Activated CD8-positive, alpha-beta T cell treated with anti-CD3 and anti-CD28 coated beads for 36 hours (primary cell): ENCODE measurements at regions not wholly inside any gene's neighbourhood (a gene's known extent, or its start where the extent isn't known, plus 50 kb on each side); places are given as distances from the start of the nearest gene placed in this dataset.

ENCODE experiments used
- ATAC-seq: fragments of 200-7000 bp; cut with Tn5 transposase; one replicate; pipeline ENCODE4 v1.10.0; 2021; ENCODE audit warnings: mild to moderate bottlenecking, moderate library complexity
- CTCF ChIA-PET: fragments of 350-600 bp; sonication (Branson Sonifier 250); formaldehyde crosslinking; loops from one replicate; lab custom pipeline; 2021; ENCODE audit warnings: antibody characterized with exemption; lab: Charles Lee
- POLR2A ChIA-PET: fragments of 350-600 bp; sonication (Branson Sonifier 250); formaldehyde crosslinking; loops from one replicate; lab custom pipeline; 2021; ENCODE audit warnings: antibody characterized with exemption; lab: Charles Lee
- DNase-seq: peaks from one replicate; pipeline ENCODE4 v3.0.0-alpha.2; 2020
- H3K27ac Mint-ChIP-seq: one replicate; pipeline ENCODE4 v1.8.0; 2021; ENCODE audit warnings: mild to moderate bottlenecking, mixed read lengths
- H3K27me3 Mint-ChIP-seq: one replicate; pipeline ENCODE4 v1.8.0; 2021; ENCODE audit warnings: mixed read lengths
- H3K36me3 Mint-ChIP-seq: one replicate; pipeline ENCODE4 v1.8.0; 2021; ENCODE audit warnings: low read depth, mixed read lengths
- H3K4me1 Mint-ChIP-seq: one replicate; pipeline ENCODE4 v1.8.0; 2021; ENCODE audit warnings: low read depth, mixed read lengths
- H3K4me3 Mint-ChIP-seq: one replicate; pipeline ENCODE4 v1.8.0; 2021; ENCODE audit warnings: mild to moderate bottlenecking, moderate library complexity, mixed read lengths
- H3K9me3 Mint-ChIP-seq: one replicate; pipeline ENCODE4 v1.8.0; 2021; ENCODE audit warnings: mixed read lengths
- intact Hi-C: fragments of 100-400 bp; cut with micrococcal nuclease; formaldehyde crosslinking; loops from one replicate; pipeline ENCODE4 v1.10.0; 2022
- TF ChIP-seq, protein P1 (sequence below): fragments of 200-600 bp; IDR thresholded peaks from one replicate; pipeline ENCODE4 v1.8.0; 2022; ENCODE audit warnings: antibody characterized with exemption, mild to moderate bottlenecking

DNA sequence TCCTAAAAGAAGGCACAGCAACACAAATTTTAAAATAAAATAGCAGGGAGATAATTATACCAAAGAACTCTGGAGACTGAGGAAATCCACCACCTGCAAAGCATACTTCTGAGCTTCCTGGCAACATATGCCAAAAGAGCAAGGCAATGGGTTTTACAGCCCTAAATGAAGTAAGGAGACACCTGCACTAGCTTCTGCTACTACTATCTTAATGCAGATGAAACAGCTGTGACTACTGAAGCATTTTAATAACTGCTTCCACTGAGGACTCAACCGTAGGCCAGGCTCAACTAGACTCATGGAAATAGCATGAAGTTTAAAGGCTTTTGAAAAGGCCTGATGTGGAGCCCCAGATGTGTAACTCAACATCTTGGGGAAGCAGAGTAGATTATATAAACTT, 820.1 kb upstream of the AMELY start:
- Mint-ChIP-seq H3K4me1 (peaks cover 4% of the 10 kb centered on the region), H3K9me3 (no peaks in the 10 kb centered on the region), H3K27ac (no peak overlapping the region), H3K4me3 (no peak overlapping the region), H3K36me3 (no peaks in the 10 kb centered on the region), H3K27me3 (no peaks in the 10 kb centered on the region)
- ChIA-PET POLR2A (no interaction called here), CTCF (no interaction called here)
- TF ChIP-seq, protein P1, sequence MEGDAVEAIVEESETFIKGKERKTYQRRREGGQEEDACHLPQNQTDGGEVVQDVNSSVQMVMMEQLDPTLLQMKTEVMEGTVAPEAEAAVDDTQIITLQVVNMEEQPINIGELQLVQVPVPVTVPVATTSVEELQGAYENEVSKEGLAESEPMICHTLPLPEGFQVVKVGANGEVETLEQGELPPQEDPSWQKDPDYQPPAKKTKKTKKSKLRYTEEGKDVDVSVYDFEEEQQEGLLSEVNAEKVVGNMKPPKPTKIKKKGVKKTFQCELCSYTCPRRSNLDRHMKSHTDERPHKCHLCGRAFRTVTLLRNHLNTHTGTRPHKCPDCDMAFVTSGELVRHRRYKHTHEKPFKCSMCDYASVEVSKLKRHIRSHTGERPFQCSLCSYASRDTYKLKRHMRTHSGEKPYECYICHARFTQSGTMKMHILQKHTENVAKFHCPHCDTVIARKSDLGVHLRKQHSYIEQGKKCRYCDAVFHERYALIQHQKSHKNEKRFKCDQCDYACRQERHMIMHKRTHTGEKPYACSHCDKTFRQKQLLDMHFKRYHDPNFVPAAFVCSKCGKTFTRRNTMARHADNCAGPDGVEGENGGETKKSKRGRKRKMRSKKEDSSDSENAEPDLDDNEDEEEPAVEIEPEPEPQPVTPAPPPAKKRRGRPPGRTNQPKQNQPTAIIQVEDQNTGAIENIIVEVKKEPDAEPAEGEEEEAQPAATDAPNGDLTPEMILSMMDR = no peak
- intact Hi-C loops = no loop called here
- ATAC-seq (no peak), DNase-seq (no peak)

DNA sequence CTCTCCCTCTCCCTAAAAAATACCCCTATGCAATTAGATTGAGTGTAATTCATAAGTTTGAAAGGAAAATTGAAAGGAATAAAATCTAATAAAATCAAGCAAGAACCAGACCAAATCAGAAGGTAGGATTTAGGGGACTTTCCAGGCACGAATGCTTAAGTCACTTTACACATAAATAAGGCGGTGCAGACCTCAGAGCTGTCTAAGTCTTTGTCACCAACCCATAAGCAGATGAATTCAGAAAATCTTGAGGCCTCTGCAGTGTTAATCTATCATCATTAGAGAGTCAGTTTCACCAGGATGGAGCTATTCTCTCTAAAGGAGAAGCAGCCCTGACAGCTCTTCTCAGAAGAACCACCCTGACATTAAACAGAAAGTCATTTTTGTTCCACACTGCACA, 819.1 kb upstream of the AMELY start:
- H3K9me3 Mint-ChIP-seq = no peaks in the 10 kb centered on the region
- POLR2A ChIA-PET = no interaction called here
- intact Hi-C loops = no loop called here
- no peak overlapping the region for H3K27ac Mint-ChIP-seq
- no peaks in the 10 kb centered on the region for H3K36me3 Mint-ChIP-seq
- TF ChIP-seq, protein P1 = no peak
- no peaks in the 10 kb centered on the region for H3K27me3 Mint-ChIP-seq
- peak; percentile 60 for ATAC-seq
- DNase-seq = peak; percentile 2
- peaks cover 4% of the 10 kb centered on the region for H3K4me1 Mint-ChIP-seq
- no peak overlapping the region for H3K4me3 Mint-ChIP-seq
- CTCF ChIA-PET = no interaction called here

DNA sequence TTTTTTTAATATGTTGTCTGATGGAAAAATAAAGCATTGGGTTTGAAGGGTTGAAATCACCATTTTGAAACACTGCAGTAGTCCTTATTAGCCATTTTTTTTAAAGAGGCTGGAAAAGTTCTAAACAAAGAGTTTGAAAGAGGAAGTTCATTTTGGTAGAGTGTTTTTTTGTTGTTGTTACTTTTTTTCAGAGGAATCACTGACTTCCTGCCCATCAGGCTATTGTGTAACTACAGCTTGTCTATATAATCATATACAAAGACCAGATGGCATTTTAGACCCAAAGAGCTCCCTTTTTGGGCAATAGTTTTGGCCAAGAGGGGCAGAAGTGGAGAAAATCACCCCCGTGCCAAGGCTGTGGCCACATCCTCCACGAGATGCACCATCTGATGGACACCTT, 818.5 kb upstream of the AMELY start:
- Mint-ChIP-seq H3K36me3 (no peaks in the 10 kb centered on the region), H3K4me1 (peaks cover 4% of the 10 kb centered on the region), H3K4me3 (no peak overlapping the region), H3K9me3 (no peaks in the 10 kb centered on the region), H3K27me3 (no peaks in the 10 kb centered on the region), H3K27ac (no peak overlapping the region)
- POLR2A ChIA-PET = no interaction called here
- ATAC-seq (no peak), DNase-seq (no peak)
- TF ChIP-seq, protein P1 = no peak
- intact Hi-C loops = no loop called here
- CTCF ChIA-PET = no interaction called here

DNA sequence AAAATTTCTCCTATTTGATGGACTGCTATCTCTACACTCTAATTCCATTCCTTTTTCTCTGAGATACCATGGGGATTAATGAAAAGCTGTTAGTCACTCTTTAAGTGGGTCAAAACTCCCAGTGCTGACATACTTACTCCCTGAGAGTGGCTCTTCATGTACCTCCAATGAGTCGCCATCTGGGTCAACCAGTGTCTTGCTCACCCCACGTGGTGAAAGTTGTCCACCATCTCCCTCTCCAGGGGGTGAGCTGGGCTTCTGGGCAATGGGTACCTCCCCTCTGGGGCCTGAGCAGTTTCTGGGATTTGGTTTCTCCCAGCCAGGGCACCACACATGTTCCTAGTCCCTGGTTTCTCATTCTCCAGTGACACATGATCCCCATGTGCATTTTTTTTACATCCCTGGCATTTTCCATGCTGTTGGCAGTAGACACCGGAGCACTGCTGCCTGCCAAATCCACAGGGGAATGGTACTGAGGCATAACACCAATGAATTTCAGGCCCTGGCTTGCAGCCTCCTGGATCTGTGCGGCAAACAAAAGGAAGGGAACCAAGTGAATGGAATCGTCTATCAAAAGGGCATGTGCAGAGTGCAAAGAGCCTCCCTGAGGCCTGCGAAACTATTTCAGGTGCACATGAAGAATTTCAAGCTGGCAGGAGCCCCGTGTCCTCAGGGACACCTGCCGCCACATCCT, 817.9 kb upstream of the AMELY start:
- ChIA-PET CTCF (no interaction called here), POLR2A (no interaction called here)
- intact Hi-C loops = no loop called here
- Mint-ChIP-seq H3K27me3 (no peaks in the 10 kb centered on the region), H3K4me3 (no peak overlapping the region), H3K4me1 (peaks cover 4% of the 10 kb centered on the region), H3K36me3 (no peaks in the 10 kb centered on the region), H3K27ac (peak overlapping the region; percentile 46), H3K9me3 (no peaks in the 10 kb centered on the region)
- DNase-seq (peak; percentile 4), ATAC-seq (peak; percentile 34)
- TF ChIP-seq, protein P1 = no peak

DNA sequence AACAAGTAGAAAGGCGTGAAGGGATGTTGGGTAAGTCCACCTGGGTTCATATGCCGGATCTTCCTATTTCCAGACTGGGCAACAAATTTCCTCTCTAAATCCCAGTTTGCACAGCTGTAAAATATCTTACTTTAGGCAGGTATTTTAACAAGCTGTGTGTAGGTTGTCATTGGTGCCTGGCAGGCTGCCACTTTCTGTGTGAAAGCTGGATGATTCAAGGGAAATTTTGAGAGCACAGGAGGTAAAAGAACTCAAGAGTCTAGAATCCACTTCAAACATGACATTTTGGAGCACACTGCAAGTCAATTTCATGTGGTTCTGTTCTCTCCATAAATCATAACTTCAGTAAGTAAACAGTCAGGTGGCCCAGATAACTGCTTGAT, 817.4 kb upstream of the AMELY start:
- ChIA-PET POLR2A (no interaction called here), CTCF (no interaction called here)
- Mint-ChIP-seq H3K27ac (peak overlapping the region; percentile 46), H3K4me1 (peaks cover 4% of the 10 kb centered on the region), H3K4me3 (no peak overlapping the region), H3K9me3 (no peaks in the 10 kb centered on the region), H3K36me3 (no peaks in the 10 kb centered on the region), H3K27me3 (no peaks in the 10 kb centered on the region)
- TF ChIP-seq, protein P1 = no peak
- intact Hi-C loops = no loop called here
- DNase-seq (peak; percentile 35), ATAC-seq (peak; percentile 17)
